Right lobe of liver (tissue), 6 donors: ENCODE measurements at regions not wholly inside any gene's neighbourhood (a gene's known extent, or its start where the extent isn't known, plus 50 kb on each side); places are given as distances from the start of the nearest gene placed in this dataset.

Experiments
- ATAC-seq, 4 donors: fragments of 200-7000 bp; cut with Tn5 transposase; one replicate each; pipeline ENCODE4 v1.9.1; 2020; ENCODE audit warnings: mild to moderate bottlenecking in 4 of 4, moderate library complexity in 4 of 4
- DNase-seq, 3 donors: peaks; one replicate each; pipeline ENCODE4 v3.0.0-alpha.2; 2020
- H3K27ac ChIP-seq, 3 donors: fragments of 200-600 bp; one replicate each; pipeline ENCODE4 v1.8.0; 2022
- H3K27me3 ChIP-seq, 2 donors: fragments of 200-600 bp; one replicate each; pipeline ENCODE4 v1.8.0; 2022
- H3K36me3 ChIP-seq, 4 donors: fragments of 200-600 bp; sonication (generic) in 1 of 4; one replicate each; pipeline versions ENCODE4 v1.5.1 to v1.8.0; 2017 to 2022; ENCODE audit warnings: control low read depth in 1 of 4
- H3K4me1 ChIP-seq, 4 donors: fragments of 200-600 bp; sonication (generic) in 1 of 4; one replicate each; pipeline versions ENCODE4 v1.5.1 to v1.8.0; 2017 to 2022; ENCODE audit warnings: control low read depth in 1 of 4
- H3K4me3 ChIP-seq, 3 donors: fragments of 200-600 bp; one replicate each; pipeline ENCODE4 v1.8.0; 2022
- H3K9me3 ChIP-seq, 4 donors: fragments of 200-600 bp; sonication (generic) in 1 of 4; one replicate each; pipeline versions ENCODE4 v1.5.1 to v1.8.0; 2017 to 2022; ENCODE audit warnings: control low read depth in 1 of 4
- POLR2A ChIP-seq: fragments of 450-650 bp; IDR thresholded peaks from one replicate; pipeline ENCODE4 v1.6.1; 2017; ENCODE audit warnings: antibody characterized with exemption, mild to moderate bottlenecking
- WGBS: methylation state at CpG from one replicate; pipeline ENCODE4 v1.1.6; 2018; ENCODE audit warnings: low coverage, low lambda C conversion rate; ENCODE audit not compliant: insufficient coverage; ENCODE audit errors: missing lambda C conversion rate; 5-methylcytosine and 5-hydroxymethylcytosine counted together
- intact Hi-C, 2 donors: fragments of 100-400 bp; cut with DNase I; formaldehyde crosslinking; loops; one replicate each; pipeline versions ENCODE4 v1.11.2 to v1.14.1; 2022
- TF ChIP-seq, protein P1 (sequence below), 4 donors: fragments of 200-600 bp in 3 of 4; fragments of 450-650 bp in 1 of 4; IDR thresholded peaks; one replicate each; pipeline versions ENCODE4 v1.5.1 to v1.8.0; 2016 to 2022; ENCODE audit warnings: antibody characterized with exemption in 4 of 4, mild to moderate bottlenecking in 2 of 4
- donor health status: DM: no; HTN: yes; CAD: no.
- donor health status: DM: no; HTN: no; CAD: no.
- donor health status: DM: no; HTN: no; CAD: no.
- donor health status: DM: no; HTN: yes; CAD: no.
- donor health status: DM: no; HTN: yes; CAD: no.

DNA sequence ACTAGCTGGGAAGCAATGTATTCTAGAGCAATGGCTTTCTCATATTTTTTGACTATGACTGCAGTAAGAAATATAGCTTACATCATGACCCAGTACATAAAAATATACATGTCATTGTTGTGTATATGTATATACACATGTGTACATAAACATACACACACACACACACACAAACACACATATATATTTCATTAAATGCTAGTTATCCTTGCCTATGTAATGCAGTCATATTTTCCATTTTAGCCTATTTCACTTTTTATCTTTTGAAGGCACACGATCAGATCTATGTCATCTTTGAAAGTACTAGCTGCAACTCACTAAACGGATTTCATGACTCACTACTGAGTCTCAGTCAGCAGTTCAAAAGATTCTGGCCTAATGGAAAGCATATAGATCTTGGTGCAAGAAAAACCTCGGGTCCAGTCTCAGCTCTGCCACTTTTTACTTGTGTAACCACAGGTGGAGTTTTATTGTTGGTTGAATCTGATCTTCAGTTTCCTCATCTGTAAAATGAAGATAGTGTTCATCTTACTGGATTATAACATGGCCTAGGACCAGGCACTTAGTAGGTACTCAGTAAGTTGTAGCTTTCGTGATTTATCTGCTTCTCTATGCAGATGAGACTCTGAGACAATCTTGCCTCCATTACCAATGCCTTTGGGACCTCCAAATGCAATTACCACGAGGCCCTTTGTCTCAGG, 325.6 kb downstream of the RRAGC start:
- Histone ChIP-seq H3K36me3 (no peaks in the 10 kb centered on the region), H3K27me3 (no peaks in the 10 kb centered on the region), H3K4me1 (no peaks in the 10 kb centered on the region), H3K4me3 (no peak overlapping the region), H3K9me3 (no peaks in the 10 kb centered on the region), H3K27ac (no peak overlapping the region)
- TF ChIP-seq POLR2A, result no peak
- TF ChIP-seq, protein P1, sequence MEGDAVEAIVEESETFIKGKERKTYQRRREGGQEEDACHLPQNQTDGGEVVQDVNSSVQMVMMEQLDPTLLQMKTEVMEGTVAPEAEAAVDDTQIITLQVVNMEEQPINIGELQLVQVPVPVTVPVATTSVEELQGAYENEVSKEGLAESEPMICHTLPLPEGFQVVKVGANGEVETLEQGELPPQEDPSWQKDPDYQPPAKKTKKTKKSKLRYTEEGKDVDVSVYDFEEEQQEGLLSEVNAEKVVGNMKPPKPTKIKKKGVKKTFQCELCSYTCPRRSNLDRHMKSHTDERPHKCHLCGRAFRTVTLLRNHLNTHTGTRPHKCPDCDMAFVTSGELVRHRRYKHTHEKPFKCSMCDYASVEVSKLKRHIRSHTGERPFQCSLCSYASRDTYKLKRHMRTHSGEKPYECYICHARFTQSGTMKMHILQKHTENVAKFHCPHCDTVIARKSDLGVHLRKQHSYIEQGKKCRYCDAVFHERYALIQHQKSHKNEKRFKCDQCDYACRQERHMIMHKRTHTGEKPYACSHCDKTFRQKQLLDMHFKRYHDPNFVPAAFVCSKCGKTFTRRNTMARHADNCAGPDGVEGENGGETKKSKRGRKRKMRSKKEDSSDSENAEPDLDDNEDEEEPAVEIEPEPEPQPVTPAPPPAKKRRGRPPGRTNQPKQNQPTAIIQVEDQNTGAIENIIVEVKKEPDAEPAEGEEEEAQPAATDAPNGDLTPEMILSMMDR (IDR thresholded peaks at IDR 0.05), result no peak
- intact Hi-C loops, result no loop called here
- ATAC-seq, result no peak
- no peak for DNase-seq
- WGBS, result 46% methylated on average over 5 of the region's 5 CpGs

- Histone ChIP-seq H3K4me1 (no peaks in the 10 kb centered on the region), H3K27me3 (no peaks in the 10 kb centered on the region), H3K27ac (no peak overlapping the region), H3K4me3 (no peak overlapping the region), H3K36me3 (no peaks in the 10 kb centered on the region), H3K9me3 (no peaks in the 10 kb centered on the region)
- 77% methylated on average over 3 of the region's 3 CpGs for WGBS
- TF ChIP-seq, protein P1 (IDR thresholded peaks at IDR 0.05), result no peak
- TF ChIP-seq POLR2A, result no peak
- ATAC-seq (no peak), DNase-seq (no peak)
- intact Hi-C loops, result no loop called here
These were observed 328.6 kb downstream of the RRAGC start for GRCh38 chr1:38530957-38531356.

DNA sequence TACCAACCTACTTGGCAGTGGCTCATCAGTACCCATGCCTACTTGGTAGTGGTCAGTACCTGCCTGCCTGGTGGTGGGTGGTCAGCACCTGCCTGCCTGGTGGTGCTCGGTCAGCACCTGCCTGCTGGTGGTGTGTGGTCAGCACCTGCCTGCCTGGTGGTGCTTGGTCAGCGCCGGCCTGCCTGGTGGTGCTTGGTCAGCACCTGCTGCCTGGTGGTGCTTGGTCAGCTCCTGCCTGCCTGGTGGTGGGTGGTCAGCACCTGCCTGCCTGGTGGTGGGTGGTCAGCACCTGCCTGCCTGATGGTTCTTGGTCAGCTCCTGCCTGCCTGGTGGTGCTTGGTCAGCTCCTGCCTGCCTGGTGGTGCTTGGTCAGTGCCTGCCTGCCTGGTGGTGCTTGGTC, 329.6 kb downstream of the RRAGC start:
- Histone ChIP-seq H3K36me3 (no peaks in the 10 kb centered on the region), H3K27me3 (no peaks in the 10 kb centered on the region), H3K4me1 (no peaks in the 10 kb centered on the region), H3K9me3 (no peaks in the 10 kb centered on the region), H3K27ac (no peak overlapping the region), H3K4me3 (no peak overlapping the region)
- TF ChIP-seq, protein P1 (IDR thresholded peaks at IDR 0.05), result no peak
- no peak for TF ChIP-seq POLR2A
- DNase-seq, result no peak
- intact Hi-C loops, result no loop called here
- no peak for ATAC-seq
- WGBS, result no CpG with 5 or more reads among the region's 3 CpGs

DNA sequence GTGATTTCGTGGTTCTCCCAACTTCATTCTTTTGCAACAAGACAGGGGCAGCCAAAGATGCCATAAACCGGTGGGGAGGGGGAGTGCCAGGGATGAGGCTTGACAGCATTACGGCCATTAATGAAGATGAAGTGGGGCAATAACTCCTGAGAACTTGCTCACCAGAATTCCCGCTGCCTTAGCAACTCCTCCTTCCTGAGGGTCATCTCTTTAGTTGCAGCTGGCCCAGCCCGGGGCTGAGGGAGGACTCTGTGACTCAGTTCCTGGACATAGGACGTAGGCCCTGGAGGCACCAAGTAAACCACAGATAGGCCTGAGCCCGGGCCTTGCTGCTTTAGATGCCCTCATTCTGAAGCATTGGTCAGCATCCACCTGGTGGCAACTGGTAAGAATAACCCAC, 330.2 kb downstream of the RRAGC start:
- ATAC-seq (no peak), DNase-seq (no peak)
- intact Hi-C loops, result no loop called here
- Histone ChIP-seq H3K4me1 (no peaks in the 10 kb centered on the region), H3K27ac (no peak overlapping the region), H3K27me3 (no peaks in the 10 kb centered on the region), H3K36me3 (no peaks in the 10 kb centered on the region), H3K4me3 (no peak overlapping the region), H3K9me3 (no peaks in the 10 kb centered on the region)
- TF ChIP-seq, protein P1 (IDR thresholded peaks at IDR 0.05), result no peak
- no peak for TF ChIP-seq POLR2A
- WGBS, result 85% methylated on average over 2 of the region's 7 CpGs
